ENCODE measurements at regions not wholly inside any gene's neighbourhood (a gene's known extent, or its start where the extent isn't known, plus 50 kb on each side); places are given as distances from the start of the nearest gene placed in this dataset.

GRCh38 chr3:74713977-74714376, 99.5 kb upstream of the CNTN3 start:
- DNase-seq (ENCODE audit: low read depth), result no peak
- H3K4me3 ChIP-seq (ENCODE audit: low read length), result no peak overlapping the region
- no peak for TF ChIP-seq CTCF (IDR thresholded peaks at IDR 0.05; ENCODE audit: insufficient read depth, low read depth, low read length, missing control alignments)

GRCh38 chr3:74711913-74712512, 97.6 kb upstream of the CNTN3 start:
- TF ChIP-seq CTCF (IDR thresholded peaks at IDR 0.05; ENCODE audit: insufficient read depth, low read depth, low read length, missing control alignments), result no peak
- H3K4me3 ChIP-seq (ENCODE audit: low read length), result no peak overlapping the region
- DNase-seq (ENCODE audit: low read depth), result no peak

- H3K4me3 ChIP-seq (ENCODE audit: low read length), result no peak overlapping the region
- DNase-seq (ENCODE audit: low read depth), result no peak
- TF ChIP-seq CTCF (IDR thresholded peaks at IDR 0.05; ENCODE audit: insufficient read depth, low read depth, low read length, missing control alignments), result no peak
Measured at GRCh38 chr3:74709951-74710350, 95.5 kb upstream of the CNTN3 start.

- no peak overlapping the region for H3K4me3 ChIP-seq (ENCODE audit: low read length)
- no peak for DNase-seq (ENCODE audit: low read depth)
- TF ChIP-seq CTCF (IDR thresholded peaks at IDR 0.05; ENCODE audit: insufficient read depth, low read depth, low read length, missing control alignments), result no peak
Measured at GRCh38 chr3:74693696-74694393, 79.4 kb upstream of the CNTN3 start.

GRCh38 chr3:74693251-74693650, 78.8 kb upstream of the CNTN3 start:
- no peak for TF ChIP-seq CTCF (IDR thresholded peaks at IDR 0.05; ENCODE audit: insufficient read depth, low read depth, low read length, missing control alignments)
- no peak for DNase-seq (ENCODE audit: low read depth)
- no peak overlapping the region for H3K4me3 ChIP-seq (ENCODE audit: low read length)

GRCh38 chr3:74691946-74692345, 77.5 kb upstream of the CNTN3 start:
- no peak overlapping the region for H3K4me3 ChIP-seq (ENCODE audit: low read length)
- TF ChIP-seq CTCF (IDR thresholded peaks at IDR 0.05; ENCODE audit: insufficient read depth, low read depth, low read length, missing control alignments), result no peak
- DNase-seq (ENCODE audit: low read depth), result no peak

GRCh38 chr3:74673326-74673725, 58.9 kb upstream of the CNTN3 start:
- H3K4me3 ChIP-seq (ENCODE audit: low read length), result no peak overlapping the region
- TF ChIP-seq CTCF (IDR thresholded peaks at IDR 0.05; ENCODE audit: insufficient read depth, low read depth, low read length, missing control alignments), result no peak
- no peak for DNase-seq (ENCODE audit: low read depth)

All from epithelial cell of esophagus (primary cell).